MCF 10A (cell line): ENCODE measurements at regions not wholly inside any gene's neighbourhood (a gene's known extent, or its start where the extent isn't known, plus 50 kb on each side); places are given as distances from the start of the nearest gene placed in this dataset.

Experiments
- BruUV-seq: library from RNA; stranded (reverse); fragments of 400-500 nt; replicated peaks from 2 replicates; lab custom pipeline; 2021; lab: Mats Ljungman, UMichigan
- CTCF ChIA-PET: fragments of 300-600 bp; sonication (Branson Sonifier 250); formaldehyde crosslinking; extraction: SDS; loops from one replicate; lab custom pipeline; 2021; ENCODE audit warnings: antibody characterized with exemption, inconsistent platforms; lab: Yijun Ruan, JAX
- POLR2A ChIA-PET: fragments of 300-600, 350-650 bp; sonication (Branson Sonifier 250); formaldehyde crosslinking; extraction: SDS; loops from one replicate; lab custom pipeline; 2020; ENCODE audit warnings: antibody characterized with exemption, inconsistent platforms; lab: Yijun Ruan, JAX
- DNase-seq: peaks from one replicate; pipeline ENCODE4 v3.0.0-alpha.2; 2018; ENCODE audit not compliant: unreplicated experiment
- H3K27ac Mint-ChIP-seq: one replicate; pipeline ENCODE4 v1.8.0; 2022; ENCODE audit warnings: mild to moderate bottlenecking, low read depth, mixed read lengths; ENCODE audit not compliant: unreplicated experiment
- H3K27me3 Mint-ChIP-seq: one replicate; pipeline ENCODE4 v1.8.0; 2022; ENCODE audit warnings: mixed read lengths; ENCODE audit not compliant: insufficient read depth, unreplicated experiment
- H3K36me3 Mint-ChIP-seq: one replicate; pipeline ENCODE4 v1.8.0; 2022; ENCODE audit warnings: mild to moderate bottlenecking, moderate library complexity, mixed read lengths; ENCODE audit not compliant: insufficient read depth, unreplicated experiment
- H3K4me1 Mint-ChIP-seq: one replicate; pipeline ENCODE4 v1.8.0; 2022; ENCODE audit warnings: mixed read lengths; ENCODE audit not compliant: insufficient read depth, unreplicated experiment
- H3K4me3 Mint-ChIP-seq: one replicate; pipeline ENCODE4 v1.8.0; 2022; ENCODE audit warnings: mild to moderate bottlenecking, moderate library complexity, mixed read lengths; ENCODE audit not compliant: unreplicated experiment
- H3K9me3 Mint-ChIP-seq: one replicate; pipeline ENCODE4 v1.8.0; 2022; ENCODE audit warnings: mixed read lengths; ENCODE audit not compliant: unreplicated experiment
- CTCF ChIP-seq: fragments of 200-600 bp; IDR thresholded peaks from one replicate; pipeline ENCODE4 v1.8.0; 2022; ENCODE audit warnings: antibody characterized with exemption, mild to moderate bottlenecking; ENCODE audit not compliant: unreplicated experiment
- intact Hi-C: fragments of 100-400 bp; cut with micrococcal nuclease; formaldehyde crosslinking; loops from 2 replicates; pipeline ENCODE4 v1.14.1; 2022

GRCh38 chr13:85262499-85262898 lies 536.7 kb downstream of the SLITRK6 start:
- Mint-ChIP-seq H3K36me3 (no peaks in the 10 kb centered on the region), H3K27me3 (no peaks in the 10 kb centered on the region)
- no peak for TF ChIP-seq CTCF

DNA sequence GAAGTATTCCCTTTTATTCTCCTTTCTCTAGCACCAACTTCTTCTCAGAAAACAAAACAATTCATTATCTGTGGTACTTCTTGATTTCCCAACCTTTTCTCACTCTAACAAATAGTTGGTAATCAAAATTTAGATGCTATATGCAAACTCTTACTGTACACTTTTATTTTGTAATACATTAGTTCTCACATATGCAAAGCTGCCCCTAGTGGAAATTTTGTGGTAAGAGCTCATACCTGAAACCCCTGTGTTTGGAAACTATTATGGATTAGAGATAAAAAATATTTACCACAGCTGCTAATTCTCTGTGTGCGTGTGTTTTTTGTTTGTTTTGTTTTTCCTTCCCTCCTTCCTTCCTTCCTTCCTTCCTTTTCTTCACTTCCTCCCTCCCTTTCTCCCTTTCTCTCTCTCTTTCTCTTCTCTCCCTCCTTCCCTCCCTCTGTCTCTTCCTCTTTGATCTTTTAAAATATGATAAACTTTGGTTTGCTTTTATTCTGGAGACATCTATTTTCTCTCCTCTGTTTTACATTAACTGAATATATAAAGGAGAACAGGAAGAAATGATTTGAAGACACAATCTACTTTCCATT lies 537.4 kb downstream of the SLITRK6 start:
- H3K27ac Mint-ChIP-seq, result no peak overlapping the region
- H3K4me1 Mint-ChIP-seq, result peaks cover 22% of the 10 kb centered on the region
- no peaks in the 10 kb centered on the region for H3K36me3 Mint-ChIP-seq
- peak; percentile 55 for TF ChIP-seq CTCF
- peak; percentile 50 for DNase-seq
- ChIA-PET POLR2A (no interaction called here), CTCF (interaction anchor here (0.6 to 0.8 kb wide), 3 partner anchors 10 to 193 kb away, joined by 3 read pairs; no protein-coding TSS in a partner anchor)
- no TSS peak for BruUV-seq
- H3K9me3 Mint-ChIP-seq, result no peaks in the 10 kb centered on the region
- intact Hi-C loops, result loop anchor here (5.0 kb wide), 1 partner anchor 535 kb away; the partner anchor contains the start of gene SLITRK6
- H3K27me3 Mint-ChIP-seq, result no peaks in the 10 kb centered on the region
- H3K4me3 Mint-ChIP-seq, result no peak overlapping the region

More at GRCh38 chr13:85262499-85262898, 536.7 kb downstream of the SLITRK6 start:
- H3K4me1 Mint-ChIP-seq, result peaks cover 22% of the 10 kb centered on the region
- ChIA-PET CTCF (interaction anchor here (1.3 kb wide), 1 partner anchor 11 kb away, joined by 3 read pairs; no protein-coding TSS in a partner anchor), POLR2A (no interaction called here)
- H3K27ac Mint-ChIP-seq, result no peak overlapping the region
- intact Hi-C loops, result loop anchor here (5.0 kb wide), 1 partner anchor 535 kb away; the partner anchor contains the start of gene SLITRK6
- H3K9me3 Mint-ChIP-seq, result no peaks in the 10 kb centered on the region
- H3K4me3 Mint-ChIP-seq, result no peak overlapping the region
- DNase-seq, result no peak
- BruUV-seq, result no TSS peak

- no TSS peak for BruUV-seq
- H3K9me3 Mint-ChIP-seq, result no peaks in the 10 kb centered on the region
These were observed 538.3 kb downstream of the SLITRK6 start for GRCh38 chr13:85260896-85261295.

DNA sequence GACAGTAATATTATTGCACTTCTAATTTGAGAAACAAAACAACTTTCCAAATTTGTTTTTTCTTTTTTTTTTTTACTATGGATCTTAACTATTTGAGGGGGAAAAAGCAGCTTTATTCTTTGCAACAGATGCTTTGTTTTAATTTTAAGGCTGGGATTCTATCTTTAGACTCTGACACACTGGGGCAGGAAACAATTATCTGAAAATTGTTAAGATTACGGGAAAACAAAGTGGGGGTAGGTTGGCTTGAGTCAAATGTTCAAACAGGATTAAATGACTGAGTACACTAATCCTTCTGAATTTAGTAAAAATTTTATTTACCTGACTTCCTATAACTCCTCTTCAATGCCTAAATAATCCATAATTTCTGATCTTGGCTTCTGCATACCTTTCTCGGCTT lies 543.2 kb downstream of the SLITRK6 start:
- no peak for TF ChIP-seq CTCF
- Mint-ChIP-seq H3K27ac (no peak overlapping the region), H3K4me1 (no peaks in the 10 kb centered on the region), H3K4me3 (no peak overlapping the region), H3K9me3 (no peaks in the 10 kb centered on the region), H3K27me3 (no peaks in the 10 kb centered on the region), H3K36me3 (no peaks in the 10 kb centered on the region)
- ChIA-PET CTCF (no interaction called here), POLR2A (no interaction called here)
- intact Hi-C loops, result no loop called here
- DNase-seq, result no peak
- no TSS peak for BruUV-seq

More at GRCh38 chr13:85260896-85261295, 538.3 kb downstream of the SLITRK6 start:
- H3K4me1 Mint-ChIP-seq, result peaks cover 13% of the 10 kb centered on the region
- no peak for TF ChIP-seq CTCF
- no peak overlapping the region for H3K4me3 Mint-ChIP-seq
- H3K27ac Mint-ChIP-seq, result no peak overlapping the region
- ChIA-PET CTCF (no interaction called here), POLR2A (no interaction called here)
- DNase-seq, result no peak
- no peaks in the 10 kb centered on the region for H3K36me3 Mint-ChIP-seq
- no peaks in the 10 kb centered on the region for H3K27me3 Mint-ChIP-seq
- intact Hi-C loops, result loop anchor here (5.0 kb wide), 1 partner anchor 536 kb away; the partner anchor contains the start of gene SLITRK6
